GM23338 (cell line): ENCODE measurements at regions not wholly inside any gene's neighbourhood (a gene's known extent, or its start where the extent isn't known, plus 50 kb on each side); places are given as distances from the start of the nearest gene placed in this dataset.

ENCODE experiments used
- CREB1 ChIP-seq: fragments of 250-450 bp; sonication (Bioruptor Pico); IDR thresholded peaks from 2 replicates; pipeline ENCODE4 v1.5.0; 2020; ENCODE audit warnings: low read depth, mild to moderate bottlenecking, moderate library complexity
- CTCF ChIP-seq, 2 experiments: fragments of 200-600 bp in 1 of 2; sonication (generic) in 1 of 2; conservative IDR thresholded peaks; 2 replicates each; pipeline versions ENCODE4 v1.5.1 to v1.6.1; 2016 to 2017; ENCODE audit warnings: antibody characterized with exemption in 2 of 2, low read depth in 2 of 2, mild to moderate bottlenecking in 2 of 2, moderate library complexity in 1 of 2
- ETS1 ChIP-seq: IDR thresholded peaks from 2 replicates; pipeline ENCODE4 v1.6.1; 2016; ENCODE audit warnings: antibody characterized with exemption
- EZH2 ChIP-seq: fragments of 200-600 bp; sonication (generic); IDR thresholded peaks from one replicate; pipeline ENCODE4 v1.8.0; 2017; ENCODE audit warnings: antibody characterized with exemption, mild to moderate bottlenecking, low read depth; ENCODE audit not compliant: unreplicated experiment
- EZH2phosphoT487 ChIP-seq: fragments of 200-600 bp; sonication (generic); IDR thresholded peaks from one replicate; pipeline ENCODE4 v1.8.1; 2018; ENCODE audit warnings: antibody characterized with exemption; ENCODE audit not compliant: unreplicated experiment
- JUNB ChIP-seq: IDR thresholded peaks from one replicate; pipeline ENCODE4 v1.6.1; 2016; ENCODE audit warnings: antibody characterized with exemption; ENCODE audit not compliant: unreplicated experiment
- NANOG ChIP-seq: IDR thresholded peaks from 2 replicates; pipeline ENCODE4 v1.6.1; 2016; ENCODE audit warnings: antibody characterized with exemption, borderline replicate concordance
- POLR2AphosphoS5 ChIP-seq: IDR thresholded peaks from 2 replicates; pipeline ENCODE4 v1.6.1; 2016; ENCODE audit warnings: antibody characterized with exemption, low read depth
- REST ChIP-seq: IDR thresholded peaks from one replicate; pipeline ENCODE4 v1.6.1; 2018; ENCODE audit warnings: antibody characterized with exemption; ENCODE audit not compliant: unreplicated experiment
- STAT1 ChIP-seq: IDR thresholded peaks from one replicate; pipeline ENCODE4 v1.6.1; 2016; ENCODE audit warnings: antibody characterized with exemption; ENCODE audit not compliant: unreplicated experiment
- ZNF114 ChIP-seq: fragments of 250-450 bp; sonication (Bioruptor Pico); IDR thresholded peaks from 2 replicates; pipeline ENCODE4 v1.5.0; 2020; ENCODE audit warnings: mild to moderate bottlenecking, moderate library complexity
- ZNF331 ChIP-seq: fragments of 250-450 bp; sonication (Bioruptor Pico); IDR thresholded peaks from 2 replicates; pipeline ENCODE4 v1.5.0; 2020; ENCODE audit warnings: low read depth, mild to moderate bottlenecking, moderate library complexity
- ZNF462 ChIP-seq: fragments of 250-450 bp; sonication (Bioruptor Pico); IDR thresholded peaks from 2 replicates; pipeline ENCODE4 v1.5.0; 2020; ENCODE audit warnings: mild to moderate bottlenecking, moderate library complexity

GRCh38 chr2:163252199-163252598 is 413.6 kb upstream of the KCNH7 start:
- TF ChIP-seq CTCF (conservative IDR thresholded peaks at IDR 0.05; ENCODE audit: low read depth in 2 of 2) (no peak), POLR2AphosphoS5 (no peak), REST (no peak), JUNB (no peak), EZH2 (no peak), STAT1 (no peak), EZH2phosphoT487 (no peak), ETS1 (no peak), ZNF114 (CRISPR knock-in tag) (no peak), ZNF462 (no peak), CREB1 (CRISPR knock-in tag) (no peak), ZNF331 (no peak), NANOG (no peak)
